H9 (cell line): ENCODE measurements at regions not wholly inside any gene's neighbourhood (a gene's known extent, or its start where the extent isn't known, plus 50 kb on each side); places are given as distances from the start of the nearest gene placed in this dataset.

Experiments
- DNase-seq: peaks from one replicate; pipeline ENCODE4 v3.0.0-alpha.2; 2017
- H2AFZ ChIP-seq: one replicate; pipeline ENCODE4 v1.6.1; 2013; ENCODE audit warnings: mild to moderate bottlenecking, low read length, control low read depth, moderate library complexity
- H2AK5ac ChIP-seq: 2 replicates; pipeline ENCODE4 v1.6.1; 2013; ENCODE audit warnings: low read length, control low read depth, mixed read lengths; ENCODE audit not compliant: insufficient read length
- H2BK120ac ChIP-seq: one replicate; pipeline ENCODE4 v1.6.1; 2013; ENCODE audit warnings: low read depth, mild to moderate bottlenecking, low read length, control low read depth, inconsistent platforms; ENCODE audit not compliant: poor library complexity, severe bottlenecking
- H2BK12ac ChIP-seq: 2 replicates; pipeline ENCODE4 v1.6.1; 2013; ENCODE audit warnings: low read length, control low read depth, mixed read lengths, low read depth; ENCODE audit not compliant: insufficient read length
- H2BK15ac ChIP-seq: 2 replicates; pipeline ENCODE4 v1.6.1; 2013; ENCODE audit warnings: low read depth, low read length, control low read depth
- H2BK20ac ChIP-seq: one replicate; pipeline ENCODE4 v1.6.1; 2013; ENCODE audit warnings: low read depth, mild to moderate bottlenecking, low read length, control low read depth, inconsistent platforms; ENCODE audit not compliant: poor library complexity, severe bottlenecking
- H2BK5ac ChIP-seq: 2 replicates; pipeline ENCODE4 v1.6.1; 2013; ENCODE audit warnings: low read length, control low read depth, mixed read lengths; ENCODE audit not compliant: insufficient read length
- H3K14ac ChIP-seq: 2 replicates; pipeline ENCODE4 v1.6.1; 2013; ENCODE audit warnings: low read length, control low read depth; ENCODE audit not compliant: insufficient read depth
- H3K18ac ChIP-seq: 2 replicates; pipeline ENCODE4 v1.6.1; 2013; ENCODE audit warnings: low read depth, mild to moderate bottlenecking, mixed read lengths, low read length, control low read depth; ENCODE audit not compliant: insufficient read length
- H3K23ac ChIP-seq: 2 replicates; pipeline ENCODE4 v1.6.1; 2013; ENCODE audit warnings: low read length, control low read depth, mixed read lengths, low read depth; ENCODE audit not compliant: insufficient read length
- H3K23me2 ChIP-seq: 2 replicates; pipeline ENCODE4 v1.6.1; 2013; ENCODE audit warnings: low read depth, mild to moderate bottlenecking, mixed read lengths, low read length, control low read depth; ENCODE audit not compliant: insufficient read length, poor library complexity, severe bottlenecking
- H3K27ac ChIP-seq: 2 replicates; pipeline ENCODE4 v1.5.1; 2013; ENCODE audit warnings: low read length, control low read depth, mixed read lengths, low read depth; ENCODE audit not compliant: insufficient read length
- H3K27me3 ChIP-seq: 2 replicates; pipeline ENCODE4 v1.6.1; 2013; ENCODE audit warnings: low read length, control low read depth, inconsistent platforms; ENCODE audit not compliant: insufficient read depth
- H3K4ac ChIP-seq: 2 replicates; pipeline ENCODE4 v1.6.1; 2013; ENCODE audit warnings: low read depth, mild to moderate bottlenecking, control low read depth, inconsistent platforms, low read length, moderate library complexity
- H3K4me1 ChIP-seq: 2 replicates; pipeline ENCODE4 v1.6.1; 2013; ENCODE audit warnings: low read length, control low read depth, inconsistent platforms; ENCODE audit not compliant: insufficient read depth
- H3K4me2 ChIP-seq: 2 replicates; pipeline ENCODE4 v1.6.1; 2013; ENCODE audit warnings: low read length, control low read depth, mixed read lengths; ENCODE audit not compliant: insufficient read length, insufficient read depth
- H3K56ac ChIP-seq: 2 replicates; pipeline ENCODE4 v1.6.1; 2013; ENCODE audit warnings: low read depth, mild to moderate bottlenecking, mixed read lengths, low read length, control low read depth; ENCODE audit not compliant: insufficient read length
- H3K79me1 ChIP-seq: 2 replicates; pipeline ENCODE4 v1.6.1; 2013; ENCODE audit warnings: low read depth, mild to moderate bottlenecking, moderate library complexity, low read length, control low read depth, inconsistent platforms; ENCODE audit not compliant: insufficient read depth, poor library complexity, severe bottlenecking
- H3K79me2 ChIP-seq: 2 replicates; pipeline ENCODE4 v1.6.1; 2013; ENCODE audit warnings: low read length, control low read depth, inconsistent platforms; ENCODE audit not compliant: insufficient read depth
- H3K9ac ChIP-seq: 2 replicates; pipeline ENCODE4 v1.6.1; 2013; ENCODE audit warnings: low read length, control low read depth, mixed read lengths; ENCODE audit not compliant: insufficient read length; ENCODE audit errors: extremely low read depth
- H3K9me3 ChIP-seq: one replicate; pipeline ENCODE4 v1.6.1; 2013; ENCODE audit warnings: low read depth, low read length, inconsistent platforms; ENCODE audit not compliant: control insufficient read depth
- H3T11ph ChIP-seq: one replicate; pipeline ENCODE4 v1.6.1; 2013; ENCODE audit warnings: mild to moderate bottlenecking, low read length, control low read depth, inconsistent platforms
- H4K20me1 ChIP-seq: one replicate; pipeline ENCODE4 v1.6.1; 2013; ENCODE audit not compliant: control insufficient read depth, insufficient read length, insufficient read depth
- H4K5ac ChIP-seq: 2 replicates; pipeline ENCODE4 v1.6.1; 2013; ENCODE audit warnings: low read depth, mild to moderate bottlenecking, mixed read lengths, low read length, control low read depth; ENCODE audit not compliant: insufficient read length
- H4K8ac ChIP-seq: replicated peaks from 2 replicates; pipeline ENCODE4 v1.6.1; 2013; ENCODE audit warnings: low read length, control low read depth, mixed read lengths, low read depth; ENCODE audit not compliant: insufficient read length
- H4K91ac ChIP-seq: 2 replicates; pipeline ENCODE4 v1.6.1; 2013; ENCODE audit warnings: low read depth, mild to moderate bottlenecking, moderate library complexity, mixed read lengths, low read length, control low read depth; ENCODE audit not compliant: insufficient read length
- H3K27ac Mint-ChIP-seq, 3 experiments: 2 replicates in 2 of 3; 3 replicates in 1 of 3; pipeline ENCODE4 v1.8.0; 2020 to 2021; ENCODE audit warnings: mixed read lengths in 3 of 3, mild to moderate bottlenecking in 1 of 3, moderate library complexity in 1 of 3
- H3K27me3 Mint-ChIP-seq: 2 replicates; pipeline ENCODE4 v1.8.0; 2021; ENCODE audit warnings: low read depth, mild to moderate bottlenecking, moderate library complexity, mixed read lengths
- H3K36me3 Mint-ChIP-seq, 3 experiments: 2 replicates in 2 of 3; 3 replicates in 1 of 3; pipeline ENCODE4 v1.8.0; 2020 to 2021; ENCODE audit warnings: low read depth in 3 of 3, mixed read lengths in 3 of 3; ENCODE audit not compliant: insufficient read depth in 1 of 3
- H3K4me1 Mint-ChIP-seq, 2 experiments: 2 replicates each; pipeline ENCODE4 v1.8.0; 2020; ENCODE audit warnings: mixed read lengths in 2 of 2
- H3K4me3 Mint-ChIP-seq, 2 experiments: 2 replicates in 1 of 2; 3 replicates in 1 of 2; pipeline ENCODE4 v1.8.0; 2020 to 2021; ENCODE audit warnings: mild to moderate bottlenecking in 2 of 2, mixed read lengths in 2 of 2, moderate library complexity in 1 of 2
- H3K9me3 Mint-ChIP-seq, 2 experiments: 2 replicates in 1 of 2; 3 replicates in 1 of 2; pipeline ENCODE4 v1.8.0; 2020; ENCODE audit warnings: mild to moderate bottlenecking in 2 of 2, mixed read lengths in 2 of 2, moderate library complexity in 1 of 2
- CTCF ChIP-seq: fragments of 200-600 bp; sonication (generic); conservative IDR thresholded peaks from 3 replicates; pipeline ENCODE4 v1.8.0; 2021; ENCODE audit warnings: antibody characterized with exemption, mild to moderate bottlenecking

- Histone ChIP-seq H4K8ac (no peak overlapping the region), H2BK5ac (no peak overlapping the region), H4K5ac (no peak overlapping the region), H3T11ph (no peak overlapping the region), H2BK20ac (no peak overlapping the region), H2BK15ac (no peak overlapping the region), H2BK120ac (no peak overlapping the region), H4K20me1 (no peaks in the 10 kb centered on the region), H3K18ac (no peak overlapping the region), H2BK12ac (no peak overlapping the region), H3K14ac (no peak overlapping the region), H3K27ac (no peak overlapping the region), H3K9me3 (no peaks in the 10 kb centered on the region), H3K23me2 (no peaks in the 10 kb centered on the region), H3K79me2 (no peaks in the 10 kb centered on the region), H2AK5ac (no peak overlapping the region), H3K27me3 (no peaks in the 10 kb centered on the region), H3K23ac (no peak overlapping the region), H3K4me2 (no peak overlapping the region), H3K9ac (no peak overlapping the region), H4K91ac (no peak overlapping the region), H3K4ac (no peak overlapping the region), H2AFZ (no peak overlapping the region), H3K56ac (no peak overlapping the region), H3K79me1 (no peaks in the 10 kb centered on the region), H3K4me1 (no peaks in the 10 kb centered on the region)
- H3K27ac Mint-ChIP-seq, result no peak overlapping the region
- no peak for DNase-seq
- TF ChIP-seq CTCF, result no peak
- no peaks in the 10 kb centered on the region for H3K9me3 Mint-ChIP-seq
- H3K27me3 Mint-ChIP-seq, result no peaks in the 10 kb centered on the region
- peaks cover 5 to 9% of the 10 kb centered on the region in 2 experiments for H3K4me1 Mint-ChIP-seq
- H3K4me3 Mint-ChIP-seq, result no peak overlapping the region
- H3K36me3 Mint-ChIP-seq, result no peaks in the 10 kb centered on the region
Measured at GRCh38 chr4:173475751-173476150, 54.3 kb downstream of the HAND2 start.
